Stomach smooth muscle (tissue), 2 donors: ENCODE measurements at regions not wholly inside any gene's neighbourhood (a gene's known extent, or its start where the extent isn't known, plus 50 kb on each side); places are given as distances from the start of the nearest gene placed in this dataset.
"Not testable (repeated sequence)": the region's sequence is repeated elsewhere in the genome, so short reads cannot be mapped to it uniquely, and the experiment has no call there.

Experiments
- H3K27ac ChIP-seq: one replicate; pipeline ENCODE4 v1.7.0; 2013; ENCODE audit warnings: mild to moderate bottlenecking, low read length, inconsistent platforms
- H3K27me3 ChIP-seq, 2 donors: one replicate each; pipeline ENCODE4 v1.7.0; 2013; ENCODE audit warnings: low read length in 2 of 2; ENCODE audit not compliant: insufficient read depth in 2 of 2, control insufficient read depth in 1 of 2
- H3K36me3 ChIP-seq, 2 donors: one replicate each; pipeline ENCODE4 v1.7.0; 2013; ENCODE audit warnings: low read length in 2 of 2; ENCODE audit not compliant: control insufficient read depth in 2 of 2, insufficient read depth in 2 of 2
- H3K4me1 ChIP-seq: one replicate; pipeline ENCODE4 v1.7.0; 2013; ENCODE audit warnings: low read length; ENCODE audit not compliant: control insufficient read depth, insufficient read depth
- H3K4me3 ChIP-seq, 2 donors: one replicate each; pipeline ENCODE4 v1.7.0; 2013; ENCODE audit warnings: low read length in 2 of 2
- H3K9ac ChIP-seq, 2 donors: one replicate each; pipeline ENCODE4 v1.7.0; 2013; ENCODE audit warnings: low read length in 2 of 2, mild to moderate bottlenecking in 1 of 2
- H3K9me3 ChIP-seq, 2 donors: one replicate each; pipeline ENCODE4 v1.7.0; 2013; ENCODE audit warnings: low read length in 2 of 2; ENCODE audit not compliant: control insufficient read depth in 2 of 2
- donor health status: healthy.
- donor health status: Pancreatic carcinoma.

DNA sequence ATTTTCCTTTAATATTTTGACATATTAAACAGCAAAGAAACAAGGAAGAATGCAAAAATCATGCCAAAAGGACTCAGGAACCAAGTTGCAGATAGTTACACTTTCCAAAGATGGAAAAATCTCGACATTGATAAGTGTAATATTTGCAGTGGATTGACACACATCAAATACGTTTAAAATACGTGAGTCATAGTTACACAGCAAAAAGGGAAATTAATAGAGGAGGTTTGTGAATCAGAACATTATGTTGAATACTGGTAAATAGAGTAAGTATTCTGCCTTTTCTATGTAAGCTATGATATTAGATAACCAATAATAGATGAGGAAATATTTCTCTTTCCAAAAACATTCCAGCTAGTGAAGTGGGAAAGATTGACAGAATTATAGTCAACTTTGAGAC lies 1761.3 kb upstream of the IGFBP7 start:
- no peak overlapping the region for H3K4me3 ChIP-seq
- no peaks in the 10 kb centered on the region for H3K36me3 ChIP-seq
- H3K27ac ChIP-seq, result no peak overlapping the region
- H3K9ac ChIP-seq, result no peak overlapping the region
- no peaks in the 10 kb centered on the region for H3K4me1 ChIP-seq
- no peaks in the 10 kb centered on the region for H3K27me3 ChIP-seq
- no peaks in the 10 kb centered on the region for H3K9me3 ChIP-seq

DNA sequence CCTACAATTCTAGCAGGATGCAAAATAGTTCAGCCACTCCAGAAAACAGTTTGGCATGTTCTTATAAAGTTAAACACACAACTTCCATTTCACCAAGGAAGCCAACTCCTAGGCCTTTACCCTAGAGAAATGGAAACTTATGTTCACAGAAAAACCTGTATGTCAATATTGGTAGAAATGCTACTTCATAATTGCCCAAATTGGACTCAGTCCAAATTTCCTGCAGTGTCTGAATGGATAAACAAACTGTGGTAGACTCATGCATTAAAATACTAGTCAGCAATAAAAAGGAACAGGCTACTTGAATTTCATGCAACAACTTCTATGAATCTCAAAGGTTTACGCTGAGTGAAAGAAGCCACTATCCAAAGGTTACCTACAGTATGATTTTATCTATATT lies 1738.8 kb upstream of the IGFBP7 start:
- Histone ChIP-seq H3K9ac (no peak overlapping the region), H3K36me3 (no peaks in the 10 kb centered on the region), H3K27ac (no peak overlapping the region), H3K9me3 (no peaks in the 10 kb centered on the region), H3K27me3 (no peaks in the 10 kb centered on the region), H3K4me1 (no peaks in the 10 kb centered on the region), H3K4me3 (no peak overlapping the region)

DNA sequence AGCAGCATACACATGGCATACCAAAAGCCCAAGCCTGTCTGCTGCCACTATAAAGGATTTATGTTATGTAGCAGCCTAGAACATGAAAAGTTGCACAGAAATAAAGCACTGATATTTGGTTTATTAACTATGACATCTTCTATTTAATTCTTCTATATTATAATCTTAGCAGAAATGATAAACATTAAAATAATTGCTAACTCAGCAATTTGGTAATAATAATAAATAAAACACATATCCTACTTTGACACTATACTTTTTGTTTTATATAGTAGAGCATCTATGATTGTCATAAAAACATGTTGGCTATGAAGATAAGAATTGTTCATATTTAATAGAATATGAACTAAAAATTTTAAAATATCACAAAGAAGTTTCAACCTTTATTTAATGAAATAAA lies 1733.3 kb upstream of the IGFBP7 start:
- Histone ChIP-seq H3K4me1 (no peaks in the 10 kb centered on the region), H3K36me3 (no peaks in the 10 kb centered on the region), H3K4me3 (no peak overlapping the region), H3K9me3 (no peaks in the 10 kb centered on the region), H3K27ac (no peak overlapping the region), H3K9ac (no peak overlapping the region), H3K27me3 (no peaks in the 10 kb centered on the region)

DNA sequence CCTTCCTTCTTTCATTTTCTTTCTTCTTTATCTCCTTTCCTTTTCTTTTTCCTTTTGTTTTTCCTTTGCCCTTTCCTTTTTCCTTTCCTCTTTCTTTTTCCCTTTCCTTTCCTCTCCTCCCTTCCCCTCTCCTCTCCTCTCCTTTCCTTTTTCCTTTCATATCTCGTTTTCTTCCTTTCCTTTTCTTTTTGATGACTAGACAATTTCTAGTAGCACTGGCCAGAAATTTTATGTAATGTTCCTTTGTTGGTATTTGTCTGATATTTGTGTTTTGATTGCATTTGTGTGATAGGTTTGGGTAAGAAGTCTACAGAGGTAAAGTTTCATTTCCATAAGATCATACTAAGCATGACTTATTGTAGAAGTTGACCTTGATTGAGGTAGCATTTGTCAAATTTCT lies 1722.9 kb upstream of the IGFBP7 start:
- no peaks in the 10 kb centered on the region for H3K4me1 ChIP-seq

DNA sequence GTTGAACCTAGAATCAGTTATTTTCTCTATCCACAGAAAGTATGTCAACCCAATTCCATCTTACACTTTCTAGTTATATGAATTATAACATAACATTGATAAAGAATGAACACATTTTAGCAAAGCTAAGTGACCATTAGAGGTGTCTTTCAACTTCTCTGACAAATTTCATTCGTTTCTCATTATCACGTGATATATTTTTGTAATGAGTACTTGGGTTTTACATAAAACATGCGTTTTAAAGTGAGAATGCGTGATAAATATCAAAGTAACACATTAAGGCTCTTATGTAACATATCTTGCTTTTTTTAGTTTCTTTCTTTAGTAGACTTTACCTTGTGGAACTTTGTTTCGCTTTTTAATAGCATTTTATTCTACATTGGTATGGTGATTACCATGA lies 1715.1 kb upstream of the IGFBP7 start:
- H3K27me3 ChIP-seq, result no peaks in the 10 kb centered on the region
- H3K4me1 ChIP-seq, result no peaks in the 10 kb centered on the region
- no peak overlapping the region for H3K9ac ChIP-seq

More for the DNA sequence above, 1722.9 kb upstream of the IGFBP7 start:
- no peaks in the 10 kb centered on the region for H3K9me3 ChIP-seq
- no peak overlapping the region for H3K27ac ChIP-seq
- H3K36me3 ChIP-seq, result no peaks in the 10 kb centered on the region
- no peak overlapping the region for H3K4me3 ChIP-seq
- H3K9ac ChIP-seq, result no peak overlapping the region
- no peaks in the 10 kb centered on the region for H3K27me3 ChIP-seq

DNA sequence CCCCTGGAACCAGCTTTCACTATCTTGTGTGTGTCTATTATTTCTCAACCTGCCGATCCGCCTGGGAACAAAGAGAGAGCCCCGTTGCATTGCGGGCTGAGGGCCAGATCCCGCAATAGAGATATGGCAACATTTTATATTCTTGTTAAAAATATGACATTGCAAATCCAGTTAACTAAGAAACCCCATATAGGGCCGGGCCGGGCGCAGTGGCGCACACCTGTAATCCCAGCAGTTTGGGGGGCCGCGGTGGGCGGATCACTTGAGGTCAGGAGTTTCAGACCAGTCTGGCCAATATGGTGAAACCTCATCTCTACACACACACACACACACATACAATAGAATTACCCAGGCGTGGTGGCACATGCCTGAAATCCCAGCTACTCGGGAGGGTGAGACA lies 1708.4 kb upstream of the IGFBP7 start:
- H3K4me1 ChIP-seq, H3K9me3 ChIP-seq, H3K36me3 ChIP-seq, H3K27ac ChIP-seq, H3K27me3 ChIP-seq, H3K4me3 ChIP-seq, H3K9ac ChIP-seq: not testable (repeated sequence)

More for the DNA sequence above, 1715.1 kb upstream of the IGFBP7 start:
- Histone ChIP-seq H3K9me3 (no peaks in the 10 kb centered on the region), H3K27ac (no peak overlapping the region), H3K36me3 (no peaks in the 10 kb centered on the region), H3K4me3 (no peak overlapping the region)

DNA sequence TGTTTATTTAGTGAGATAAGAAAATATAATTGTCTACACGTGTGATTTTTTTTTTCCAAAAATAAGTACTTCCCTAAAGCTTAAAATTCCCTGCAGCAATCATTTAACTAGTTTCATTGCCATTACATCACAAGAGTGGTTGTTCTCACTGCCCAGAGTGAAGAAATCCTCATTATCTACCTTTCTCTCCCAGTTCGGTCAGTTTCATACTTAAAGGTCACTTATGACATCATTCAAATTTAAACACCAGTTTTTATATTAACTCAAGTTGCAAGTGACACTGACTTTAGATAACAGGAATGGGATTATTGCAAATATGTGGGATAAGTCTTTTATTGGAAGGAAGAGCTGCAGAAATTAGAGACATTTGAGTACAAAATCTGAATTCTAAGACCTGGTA lies 1699.8 kb upstream of the IGFBP7 start:
- Histone ChIP-seq H3K27me3 (no peaks in the 10 kb centered on the region), H3K4me1 (no peaks in the 10 kb centered on the region), H3K4me3 (no peak overlapping the region), H3K27ac (no peak overlapping the region), H3K9ac (no peak overlapping the region), H3K36me3 (no peaks in the 10 kb centered on the region), H3K9me3 (no peaks in the 10 kb centered on the region)

DNA sequence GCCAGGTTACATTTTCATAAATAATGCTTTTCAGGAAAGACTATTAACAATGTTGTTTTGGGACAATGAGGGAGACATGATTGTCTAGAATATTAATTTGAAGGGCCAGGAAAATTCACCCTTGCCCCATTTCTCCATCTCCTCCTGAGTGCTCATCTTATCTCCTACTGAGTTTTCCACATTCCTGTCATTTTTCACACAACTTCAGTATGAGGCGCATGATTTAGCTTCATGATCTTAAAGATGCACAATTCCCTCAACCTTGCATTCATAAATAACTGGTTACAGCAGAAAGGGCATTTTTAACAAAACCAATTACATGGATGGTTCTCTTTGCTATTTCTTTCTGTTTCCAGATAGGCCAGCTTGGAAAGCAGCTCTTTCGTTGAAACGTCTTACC lies 1699.2 kb upstream of the IGFBP7 start:
- no peaks in the 10 kb centered on the region for H3K4me1 ChIP-seq
- no peaks in the 10 kb centered on the region for H3K9me3 ChIP-seq

DNA sequence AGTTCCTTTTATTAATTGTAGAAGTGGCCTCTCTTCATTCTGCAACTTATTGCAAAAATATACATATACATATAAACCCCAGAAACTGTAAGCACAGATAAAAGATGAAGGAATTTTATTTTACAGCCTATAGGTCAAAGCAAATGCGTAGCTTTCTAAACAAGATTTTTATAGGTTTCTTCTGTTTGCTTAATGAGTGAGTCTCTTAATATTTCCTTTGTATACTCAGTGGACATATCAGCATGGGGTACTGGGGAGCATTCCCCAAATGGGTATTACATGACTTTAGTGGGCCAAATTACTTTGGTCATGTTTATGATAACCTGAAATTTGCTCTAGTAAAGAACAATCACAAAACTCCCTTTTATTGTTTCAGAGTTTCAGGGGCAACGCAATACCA lies 1698.6 kb upstream of the IGFBP7 start:
- H3K9ac ChIP-seq, result no peak overlapping the region
- H3K9me3 ChIP-seq, result no peaks in the 10 kb centered on the region
- H3K27me3 ChIP-seq, result no peaks in the 10 kb centered on the region
- no peaks in the 10 kb centered on the region for H3K4me1 ChIP-seq
- no peak overlapping the region for H3K27ac ChIP-seq
- H3K36me3 ChIP-seq, result no peaks in the 10 kb centered on the region
- H3K4me3 ChIP-seq, result no peak overlapping the region

More for the DNA sequence above, 1699.2 kb upstream of the IGFBP7 start:
- no peak overlapping the region for H3K9ac ChIP-seq
- H3K27ac ChIP-seq, result no peak overlapping the region
- no peaks in the 10 kb centered on the region for H3K27me3 ChIP-seq
- no peaks in the 10 kb centered on the region for H3K36me3 ChIP-seq
- H3K4me3 ChIP-seq, result no peak overlapping the region

DNA sequence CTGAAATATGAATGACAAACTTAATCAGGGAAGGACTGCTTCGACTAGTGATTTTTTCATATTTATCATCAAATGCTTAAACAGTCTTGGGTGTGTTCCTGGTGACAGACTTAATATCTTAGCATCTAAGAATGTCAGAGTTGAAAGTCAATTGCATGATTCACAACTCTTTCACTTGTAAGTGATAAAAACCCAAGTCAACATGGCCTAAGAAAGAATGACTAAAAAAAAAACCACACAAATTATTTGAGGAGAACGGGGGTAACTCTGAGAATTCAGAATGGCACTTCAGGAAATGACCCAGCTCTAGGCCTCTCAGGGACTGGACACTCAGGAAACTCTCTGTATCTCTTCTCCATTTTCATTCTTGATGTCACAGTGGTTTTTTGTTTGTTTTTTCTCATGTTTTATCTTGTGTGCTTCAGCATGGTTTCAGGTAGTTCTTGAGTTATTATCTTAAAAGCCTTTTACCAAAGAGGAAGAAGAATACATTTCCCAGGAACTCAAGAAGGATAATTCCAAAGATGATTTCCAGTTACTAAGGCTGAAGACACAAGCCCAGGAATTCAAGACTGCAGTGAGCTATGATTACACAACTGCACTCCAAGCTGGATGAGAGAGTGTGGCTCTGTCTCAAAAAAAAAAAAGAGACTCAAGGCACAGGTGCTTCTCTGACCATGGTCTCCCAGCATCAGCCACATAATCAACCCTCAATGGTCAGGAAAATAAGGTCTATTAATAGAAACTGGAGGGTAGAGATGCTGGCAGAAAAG lies 1697.8 kb upstream of the IGFBP7 start:
- H3K4me3 ChIP-seq, result no peak overlapping the region
- no peaks in the 10 kb centered on the region for H3K36me3 ChIP-seq
- H3K9me3 ChIP-seq, result no peaks in the 10 kb centered on the region
- no peaks in the 10 kb centered on the region for H3K4me1 ChIP-seq
- no peak overlapping the region for H3K9ac ChIP-seq
- H3K27ac ChIP-seq, result no peak overlapping the region
- H3K27me3 ChIP-seq, result no peaks in the 10 kb centered on the region

DNA sequence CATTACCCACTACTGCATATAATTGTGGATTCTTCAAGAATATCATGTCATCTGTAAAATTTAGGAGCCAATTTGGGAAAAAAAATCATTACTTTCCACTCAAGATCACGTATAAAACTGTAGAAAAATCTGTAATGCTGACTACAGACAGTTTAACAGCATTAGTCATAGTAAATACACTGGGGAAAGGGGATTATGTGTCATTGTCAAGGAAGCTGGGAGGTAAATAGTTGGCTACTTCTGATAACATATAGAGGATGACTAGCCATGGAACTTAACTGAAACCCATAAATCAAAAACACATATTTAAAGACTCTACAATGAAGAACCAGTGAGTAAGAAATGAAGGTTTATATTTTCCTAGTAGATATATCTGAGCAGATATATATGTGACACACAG lies 1666.4 kb upstream of the IGFBP7 start:
- Histone ChIP-seq H3K4me1 (no peaks in the 10 kb centered on the region), H3K9me3 (no peaks in the 10 kb centered on the region), H3K27me3 (no peaks in the 10 kb centered on the region), H3K9ac (no peak overlapping the region), H3K4me3 (no peak overlapping the region), H3K36me3 (no peaks in the 10 kb centered on the region), H3K27ac (no peak overlapping the region)
